ENCODE measurements at regions not wholly inside any gene's neighbourhood (a gene's known extent, or its start where the extent isn't known, plus 50 kb on each side); places are given as distances from the start of the nearest gene placed in this dataset.

DNA sequence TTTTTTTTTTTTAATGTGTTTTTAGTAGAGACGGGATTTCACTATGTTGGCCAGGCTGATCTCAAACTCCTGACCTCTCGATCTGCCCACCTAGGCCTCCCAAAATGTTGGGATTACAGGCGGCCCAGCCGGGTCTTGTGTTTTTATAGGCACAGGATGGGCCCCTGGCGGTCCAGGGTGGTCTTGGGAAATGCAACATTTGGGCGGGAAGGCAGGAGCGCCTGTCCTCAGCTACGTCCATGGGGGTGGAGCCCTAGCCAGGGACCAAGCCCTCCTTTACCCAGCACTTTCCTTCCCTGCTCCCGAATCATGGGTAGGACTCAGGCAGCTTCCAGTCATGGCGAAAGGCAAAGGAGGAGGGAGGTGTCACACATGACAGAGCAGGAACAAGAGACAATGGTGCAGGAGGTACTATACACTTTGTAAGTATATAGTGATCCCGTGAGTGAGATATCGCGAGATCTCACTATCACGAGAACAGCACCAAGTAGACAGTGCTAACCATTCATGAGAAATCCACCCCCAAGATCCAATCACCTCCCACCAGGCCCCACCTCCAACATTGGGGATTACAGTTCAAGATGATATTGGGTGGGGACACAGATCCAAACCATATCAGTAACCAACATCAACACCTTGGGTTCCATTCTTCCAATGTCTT lies 226.7 kb upstream of the WSCD1 start:
- WGBS = 96% methylated on average over 14 of the region's 14 CpGs
- peaks cover 0 to 3% of the 10 kb centered on the region in 2 donors for H3K9me3 ChIP-seq (ENCODE audit: control insufficient read depth in 2 of 2, insufficient read depth in 1 of 2, low read length in 1 of 2)
- no peaks in the 10 kb centered on the region for H3K27me3 ChIP-seq (ENCODE audit: control insufficient read depth in 2 of 2, insufficient read depth in 1 of 2, low read length in 1 of 2)
- H3K4me3 ChIP-seq (ENCODE audit: low read length in 2 of 2) = no peak overlapping the region
- no peaks in the 10 kb centered on the region for H3K4me1 ChIP-seq (ENCODE audit: control insufficient read depth in 2 of 2, insufficient read depth in 2 of 2, low read length in 2 of 2)
- no peak for DNase-seq (ENCODE audit: low read depth in 6 of 9, low spot score in 9 of 9)
- H3K36me3 ChIP-seq (ENCODE audit: control insufficient read depth in 2 of 2, insufficient read depth in 2 of 2, low read length in 1 of 2) = no peaks in the 10 kb centered on the region
- no peak overlapping the region for H3K27ac ChIP-seq (ENCODE audit: low read depth in 1 of 2, low read length in 1 of 2)

DNA sequence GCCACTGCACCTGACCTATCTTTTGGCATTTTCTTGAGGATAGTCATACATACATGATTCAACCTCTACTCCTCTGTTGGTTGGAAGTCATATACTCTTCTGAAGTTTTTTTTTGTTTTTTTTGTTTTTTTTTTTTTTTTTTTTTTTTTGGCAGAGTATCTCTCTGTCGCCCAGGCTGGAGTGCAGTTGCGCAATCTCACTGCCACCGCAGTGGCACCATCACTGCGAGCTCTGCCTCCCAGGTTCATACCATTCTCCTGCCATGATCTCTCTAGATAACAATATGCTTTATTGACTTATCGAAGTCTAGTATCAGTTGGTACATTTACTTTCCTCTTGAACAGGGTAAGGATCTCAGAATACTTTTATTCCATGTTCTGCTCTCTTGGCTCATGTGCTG lies 224.2 kb upstream of the WSCD1 start:
- no peaks in the 10 kb centered on the region for H3K36me3 ChIP-seq (ENCODE audit: control insufficient read depth in 2 of 2, insufficient read depth in 2 of 2, low read length in 1 of 2)
- no peak for DNase-seq (ENCODE audit: low read depth in 6 of 9, low spot score in 9 of 9)
- H3K9me3 ChIP-seq (ENCODE audit: control insufficient read depth in 2 of 2, insufficient read depth in 1 of 2, low read length in 1 of 2) = peaks cover 0 to 3% of the 10 kb centered on the region in 2 donors
- no peaks in the 10 kb centered on the region for H3K4me1 ChIP-seq (ENCODE audit: control insufficient read depth in 2 of 2, insufficient read depth in 2 of 2, low read length in 2 of 2)
- H3K27me3 ChIP-seq (ENCODE audit: control insufficient read depth in 2 of 2, insufficient read depth in 1 of 2, low read length in 1 of 2) = no peaks in the 10 kb centered on the region
- no peak overlapping the region for H3K4me3 ChIP-seq (ENCODE audit: low read length in 2 of 2)
- 86% methylated on average over 5 of the region's 5 CpGs for WGBS
- no peak overlapping the region for H3K27ac ChIP-seq (ENCODE audit: low read depth in 1 of 2, low read length in 1 of 2)

DNA sequence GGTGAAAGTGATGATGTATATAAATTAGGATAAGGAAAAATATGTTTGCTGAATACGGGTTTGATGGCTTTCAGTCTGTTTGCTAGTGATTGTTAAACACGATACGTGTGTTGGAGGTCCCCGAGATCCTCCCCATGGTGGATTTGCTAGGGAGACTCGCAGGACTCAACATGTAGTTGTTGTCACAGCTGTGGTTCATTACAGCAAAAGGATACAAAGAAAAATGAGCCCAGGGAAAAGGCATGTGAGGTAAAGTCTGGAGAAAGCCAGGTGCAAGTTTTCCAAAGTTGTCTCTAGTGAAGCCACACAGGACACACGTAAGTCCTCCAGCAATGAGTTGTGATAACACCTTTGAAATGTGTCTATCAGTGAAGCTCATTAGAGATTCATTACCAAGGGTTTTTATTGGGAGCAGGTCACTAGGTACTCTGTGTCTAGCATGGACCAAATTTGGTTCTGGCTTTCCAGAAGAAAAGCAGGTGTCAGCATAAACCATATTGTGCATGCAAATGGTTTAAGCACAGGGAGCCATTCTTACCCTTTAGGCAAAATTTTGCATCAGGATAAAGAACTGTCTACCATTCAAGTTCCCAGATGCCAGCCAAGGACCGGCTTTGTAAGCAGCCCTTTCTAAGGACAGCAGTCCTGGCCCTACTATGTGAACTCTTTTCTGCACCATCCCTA lies 215.2 kb upstream of the WSCD1 start:
- Histone ChIP-seq H3K27me3 (ENCODE audit: control insufficient read depth in 2 of 2, insufficient read depth in 1 of 2, low read length in 1 of 2) (no peaks in the 10 kb centered on the region), H3K4me1 (ENCODE audit: control insufficient read depth in 2 of 2, insufficient read depth in 2 of 2, low read length in 2 of 2) (no peaks in the 10 kb centered on the region), H3K36me3 (ENCODE audit: control insufficient read depth in 2 of 2, insufficient read depth in 2 of 2, low read length in 1 of 2) (no peaks in the 10 kb centered on the region), H3K27ac (ENCODE audit: low read depth in 1 of 2, low read length in 1 of 2) (no peak overlapping the region), H3K4me3 (ENCODE audit: low read length in 2 of 2) (no peak overlapping the region), H3K9me3 (ENCODE audit: control insufficient read depth in 2 of 2, insufficient read depth in 1 of 2, low read length in 1 of 2) (no peaks in the 10 kb centered on the region)
- WGBS = 91% methylated on average over 7 of the region's 7 CpGs
- DNase-seq (ENCODE audit: low read depth in 6 of 9, low spot score in 9 of 9) = peak in 1 of 9 donors; percentile 10

DNA sequence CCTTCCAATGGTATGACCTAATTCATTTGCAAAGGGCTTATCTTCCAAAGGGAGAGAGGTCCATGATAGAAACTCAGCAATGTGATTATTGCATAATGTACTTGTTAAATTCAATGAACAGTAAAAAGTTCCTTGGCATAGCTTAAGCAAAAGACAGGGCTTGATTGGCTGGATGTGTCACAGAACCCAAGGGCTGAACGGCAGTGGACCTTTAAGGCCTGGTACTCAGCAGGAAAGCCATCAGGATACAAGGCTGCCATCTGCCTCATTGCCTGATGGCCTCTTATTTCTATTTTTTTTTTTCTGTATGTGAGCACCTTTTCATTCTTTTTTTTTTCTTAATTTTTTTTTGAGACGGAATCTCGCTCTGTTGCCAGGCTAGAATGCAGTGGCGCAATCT lies 208.9 kb upstream of the WSCD1 start:
- Histone ChIP-seq H3K9me3 (ENCODE audit: control insufficient read depth in 2 of 2, insufficient read depth in 1 of 2, low read length in 1 of 2) (no peaks in the 10 kb centered on the region), H3K27me3 (ENCODE audit: control insufficient read depth in 2 of 2, insufficient read depth in 1 of 2, low read length in 1 of 2) (no peaks in the 10 kb centered on the region), H3K4me1 (ENCODE audit: control insufficient read depth in 2 of 2, insufficient read depth in 2 of 2, low read length in 2 of 2) (no peaks in the 10 kb centered on the region), H3K27ac (ENCODE audit: low read depth in 1 of 2, low read length in 1 of 2) (no peak overlapping the region), H3K36me3 (ENCODE audit: control insufficient read depth in 2 of 2, insufficient read depth in 2 of 2, low read length in 1 of 2) (no peaks in the 10 kb centered on the region), H3K4me3 (ENCODE audit: low read length in 2 of 2) (no peak overlapping the region)
- WGBS = 65% methylated on average over 4 of the region's 4 CpGs
- DNase-seq (ENCODE audit: low read depth in 6 of 9, low spot score in 9 of 9) = no peak

DNA sequence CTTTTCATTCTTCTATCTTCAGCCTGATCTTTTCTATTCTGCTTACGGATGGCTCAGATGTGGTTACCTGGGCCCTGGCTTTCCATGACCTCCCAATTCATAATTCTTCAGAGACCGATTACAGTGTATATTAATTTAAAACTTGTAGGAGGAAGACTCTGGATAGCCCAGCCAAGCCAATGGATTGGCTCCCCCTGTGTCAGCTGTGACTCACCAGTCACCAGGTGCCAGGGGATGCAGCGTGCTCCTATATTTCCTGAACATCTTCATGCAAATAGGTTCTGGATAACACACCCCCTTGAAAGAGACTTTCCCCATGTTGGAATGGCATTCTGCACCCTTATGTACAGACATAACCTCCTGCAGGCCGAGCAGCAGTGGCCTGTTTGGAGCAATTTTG lies 208.3 kb upstream of the WSCD1 start:
- Histone ChIP-seq H3K4me1 (ENCODE audit: control insufficient read depth in 2 of 2, insufficient read depth in 2 of 2, low read length in 2 of 2) (no peaks in the 10 kb centered on the region), H3K27ac (ENCODE audit: low read depth in 1 of 2, low read length in 1 of 2) (no peak overlapping the region), H3K27me3 (ENCODE audit: control insufficient read depth in 2 of 2, insufficient read depth in 1 of 2, low read length in 1 of 2) (no peaks in the 10 kb centered on the region), H3K36me3 (ENCODE audit: control insufficient read depth in 2 of 2, insufficient read depth in 2 of 2, low read length in 1 of 2) (no peaks in the 10 kb centered on the region), H3K9me3 (ENCODE audit: control insufficient read depth in 2 of 2, insufficient read depth in 1 of 2, low read length in 1 of 2) (no peaks in the 10 kb centered on the region), H3K4me3 (ENCODE audit: low read length in 2 of 2) (no peak overlapping the region)
- whole genome bisulfite sequencing = 94% methylated on average over 4 of the region's 4 CpGs
- no peak for DNase-seq (ENCODE audit: low read depth in 6 of 9, low spot score in 9 of 9)

DNA sequence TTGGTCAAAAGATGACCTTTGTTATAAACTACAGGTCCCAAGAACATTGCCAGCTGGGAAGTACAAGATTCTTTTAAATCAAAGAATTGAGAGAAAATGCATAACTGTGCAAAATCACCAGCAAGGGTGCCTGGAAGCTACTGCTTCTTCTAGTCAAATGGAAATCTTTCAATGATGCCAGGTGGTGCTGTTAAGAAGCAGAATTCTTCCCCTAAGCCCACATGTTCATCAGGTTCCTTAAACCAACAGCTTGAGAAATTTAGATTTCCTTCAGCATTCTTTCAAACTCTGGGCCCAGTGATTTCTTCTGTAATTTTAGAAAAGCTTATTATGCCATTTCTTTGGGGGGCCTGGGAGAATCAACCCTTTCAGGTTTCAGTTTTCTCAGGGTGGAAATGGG lies 207.8 kb upstream of the WSCD1 start:
- DNase-seq (ENCODE audit: low read depth in 6 of 9, low spot score in 9 of 9) = no peak
- H3K27me3 ChIP-seq (ENCODE audit: control insufficient read depth in 2 of 2, insufficient read depth in 1 of 2, low read length in 1 of 2) = no peaks in the 10 kb centered on the region
- no peaks in the 10 kb centered on the region for H3K4me1 ChIP-seq (ENCODE audit: control insufficient read depth in 2 of 2, insufficient read depth in 2 of 2, low read length in 2 of 2)
- H3K4me3 ChIP-seq (ENCODE audit: low read length in 2 of 2) = no peak overlapping the region
- no peaks in the 10 kb centered on the region for H3K9me3 ChIP-seq (ENCODE audit: control insufficient read depth in 2 of 2, insufficient read depth in 1 of 2, low read length in 1 of 2)
- H3K27ac ChIP-seq (ENCODE audit: low read depth in 1 of 2, low read length in 1 of 2) = no peak overlapping the region
- no peaks in the 10 kb centered on the region for H3K36me3 ChIP-seq (ENCODE audit: control insufficient read depth in 2 of 2, insufficient read depth in 2 of 2, low read length in 1 of 2)

DNA sequence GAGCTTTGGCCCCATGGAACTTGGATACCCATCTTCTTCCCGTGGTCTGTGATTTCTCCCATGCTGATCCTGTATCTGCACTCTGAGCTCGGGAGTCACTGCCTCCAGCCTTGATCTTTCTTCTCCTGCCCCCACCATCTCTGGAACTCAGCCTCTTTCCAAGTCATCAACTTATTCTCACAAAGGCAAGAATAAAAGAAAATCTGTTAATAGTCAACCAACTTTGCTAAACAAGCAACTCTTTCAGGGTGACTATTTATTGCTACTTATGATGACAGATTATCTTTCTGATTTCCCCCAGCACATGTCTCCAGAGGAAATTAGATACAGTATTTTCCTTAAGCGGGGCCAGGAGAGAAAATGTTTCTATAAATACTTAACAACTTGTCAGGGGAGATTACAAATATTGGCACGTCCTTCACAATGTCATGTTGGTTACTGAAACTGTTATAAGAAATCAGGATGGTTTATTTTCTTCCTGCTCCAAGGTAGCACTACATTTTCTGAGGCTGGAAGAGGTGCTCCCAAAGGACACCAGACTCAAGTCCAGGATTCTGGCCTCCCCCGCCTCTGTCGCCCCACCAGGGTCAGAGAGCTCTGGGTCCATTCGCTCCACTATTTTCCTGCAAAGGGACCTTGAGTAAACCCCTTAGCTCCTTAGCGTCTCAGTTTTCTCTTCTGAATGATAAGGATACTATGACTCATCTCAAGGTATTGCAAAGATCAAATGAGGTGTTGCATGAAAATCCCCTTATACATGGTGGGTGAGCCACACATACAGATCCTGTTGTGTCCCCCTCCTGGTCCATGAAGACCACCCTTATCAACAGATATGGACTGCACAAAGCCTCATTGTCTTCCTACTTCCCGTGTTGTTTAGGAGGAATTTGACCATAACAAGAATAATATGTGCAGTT lies 205.2 kb upstream of the WSCD1 start:
- Histone ChIP-seq H3K36me3 (ENCODE audit: control insufficient read depth in 2 of 2, insufficient read depth in 2 of 2, low read length in 1 of 2) (no peaks in the 10 kb centered on the region), H3K9me3 (ENCODE audit: control insufficient read depth in 2 of 2, insufficient read depth in 1 of 2, low read length in 1 of 2) (no peaks in the 10 kb centered on the region), H3K27ac (ENCODE audit: low read depth in 1 of 2, low read length in 1 of 2) (no peak overlapping the region), H3K4me3 (ENCODE audit: low read length in 2 of 2) (no peak overlapping the region), H3K27me3 (ENCODE audit: control insufficient read depth in 2 of 2, insufficient read depth in 1 of 2, low read length in 1 of 2) (no peaks in the 10 kb centered on the region), H3K4me1 (ENCODE audit: control insufficient read depth in 2 of 2, insufficient read depth in 2 of 2, low read length in 2 of 2) (no peaks in the 10 kb centered on the region)
- DNase-seq (ENCODE audit: low read depth in 6 of 9, low spot score in 9 of 9) = no peak
- WGBS = 68% methylated on average over 9 of the region's 9 CpGs

DNA sequence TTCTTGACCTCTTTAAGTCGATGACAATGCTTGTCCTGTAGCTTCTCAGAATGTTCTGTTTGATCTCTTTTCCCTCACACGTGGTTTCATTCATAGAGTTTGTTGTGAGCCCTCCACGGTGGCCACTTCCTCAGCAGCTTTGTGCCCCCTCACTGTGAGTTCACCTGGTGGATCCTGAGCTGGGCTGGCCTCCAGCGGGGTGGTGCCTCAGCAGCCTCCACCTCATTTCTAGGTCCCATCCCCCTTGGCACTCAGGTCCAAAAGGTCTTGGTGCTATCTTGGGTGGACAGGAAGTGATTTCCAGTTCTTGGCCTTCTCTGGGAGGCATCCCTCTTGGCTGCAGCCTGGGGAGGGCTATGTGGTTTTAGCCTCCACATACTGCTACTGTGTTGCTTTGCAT lies 203.2 kb upstream of the WSCD1 start:
- H3K9me3 ChIP-seq (ENCODE audit: control insufficient read depth in 2 of 2, insufficient read depth in 1 of 2, low read length in 1 of 2) = no peaks in the 10 kb centered on the region
- no peaks in the 10 kb centered on the region for H3K36me3 ChIP-seq (ENCODE audit: control insufficient read depth in 2 of 2, insufficient read depth in 2 of 2, low read length in 1 of 2)
- H3K27ac ChIP-seq (ENCODE audit: low read depth in 1 of 2, low read length in 1 of 2) = no peak overlapping the region
- no peaks in the 10 kb centered on the region for H3K4me1 ChIP-seq (ENCODE audit: control insufficient read depth in 2 of 2, insufficient read depth in 2 of 2, low read length in 2 of 2)
- WGBS = 70% methylated on average over 4 of the region's 4 CpGs
- DNase-seq (ENCODE audit: low read depth in 6 of 9, low spot score in 9 of 9) = no peak
- H3K27me3 ChIP-seq (ENCODE audit: control insufficient read depth in 2 of 2, insufficient read depth in 1 of 2, low read length in 1 of 2) = no peaks in the 10 kb centered on the region
- no peak overlapping the region for H3K4me3 ChIP-seq (ENCODE audit: low read length in 2 of 2)
